NCI-H1417 treated with DMSO at 0.1 percent for 48 hours (cell line): ENCODE measurements at regions not wholly inside any gene's neighbourhood (a gene's known extent, or its start where the extent isn't known, plus 50 kb on each side); places are given as distances from the start of the nearest gene placed in this dataset.
"Not testable (repeated sequence)": the region's sequence is repeated elsewhere in the genome, so short reads cannot be mapped to it uniquely, and the experiment has no call there.

Experiments used
- DNase-seq: peaks from one replicate; lab custom pipeline; 2025; lab: John Stamatoyannopoulos, UW

- DNase-seq, result not testable (repeated sequence)
These were observed 102.5 kb upstream of the UGP2 start for GRCh38 chr2:63739180-63739579.

DNA sequence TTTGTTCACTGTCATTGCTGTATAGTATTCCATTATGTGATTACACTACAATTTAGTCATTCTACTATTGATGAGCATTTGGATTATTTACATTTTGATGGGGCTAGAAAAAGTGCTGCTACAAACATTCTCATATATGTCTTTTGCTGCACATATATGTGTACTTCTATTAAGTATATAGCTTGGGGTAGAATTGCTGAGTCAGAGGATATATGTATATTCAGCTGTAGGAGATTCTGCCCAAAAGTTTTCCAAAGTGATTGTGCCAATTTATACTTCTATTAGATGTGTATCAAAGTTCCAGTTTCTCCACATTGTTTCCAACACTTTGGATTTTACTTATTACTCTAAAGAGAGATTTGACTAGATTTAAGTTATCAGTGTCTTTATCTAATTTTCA lies 101.7 kb upstream of the UGP2 start:
- no peak for DNase-seq

GRCh38 chr2:63740943-63741342 lies 100.8 kb upstream of the UGP2 start:
- DNase-seq, result no peak

DNA sequence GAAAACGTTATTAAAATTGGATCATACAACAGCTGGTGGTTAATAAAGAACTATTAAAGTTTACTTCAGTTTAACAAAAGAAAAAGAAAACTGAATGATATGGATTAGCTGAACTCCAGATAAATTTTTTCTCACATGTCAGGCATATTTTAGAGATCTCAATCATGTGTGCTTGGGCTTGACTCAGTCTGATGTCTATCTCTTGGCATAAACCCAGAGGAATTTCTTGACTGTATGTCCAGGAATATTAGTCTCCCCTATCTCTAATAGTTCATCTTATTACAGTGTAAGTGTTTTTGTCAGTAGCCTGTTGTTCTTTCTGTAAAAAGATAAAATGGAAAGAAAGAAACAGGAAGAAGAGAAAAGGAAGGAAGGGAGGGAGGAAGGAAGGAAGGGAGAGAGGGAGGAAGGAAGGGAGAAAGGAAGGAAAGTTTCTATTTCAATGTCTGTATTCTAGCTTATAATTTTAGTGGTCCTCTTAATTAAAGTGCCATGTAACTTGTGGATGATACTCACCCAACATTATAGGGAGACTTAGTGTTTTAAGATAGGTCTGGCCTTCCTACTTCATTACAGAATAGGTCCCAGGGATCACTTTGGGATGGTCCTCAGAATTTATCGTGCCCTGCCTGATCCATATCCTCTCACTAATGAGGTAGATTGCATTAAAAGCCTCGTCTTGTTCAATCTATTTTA lies 99.7 kb upstream of the UGP2 start:
- DNase-seq, result no peak

DNA sequence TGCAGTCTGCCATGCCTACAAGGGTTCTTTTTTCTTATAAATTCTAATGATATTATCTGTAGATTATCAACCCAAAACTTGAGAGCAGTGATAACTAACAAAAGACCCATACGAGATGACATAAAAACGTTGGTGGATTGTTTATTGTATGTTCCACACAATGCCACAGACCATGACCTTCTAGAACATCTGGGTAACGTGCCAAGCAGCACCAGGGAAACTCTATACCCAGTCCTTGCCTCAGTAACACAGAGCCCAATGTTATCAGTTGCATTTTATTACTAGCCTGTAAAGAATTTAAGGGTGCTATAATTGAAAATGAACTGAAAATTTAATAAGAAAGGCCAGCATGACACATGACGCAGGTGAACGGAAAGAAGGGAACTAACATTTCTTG lies 99.1 kb upstream of the UGP2 start:
- DNase-seq, result no peak

DNA sequence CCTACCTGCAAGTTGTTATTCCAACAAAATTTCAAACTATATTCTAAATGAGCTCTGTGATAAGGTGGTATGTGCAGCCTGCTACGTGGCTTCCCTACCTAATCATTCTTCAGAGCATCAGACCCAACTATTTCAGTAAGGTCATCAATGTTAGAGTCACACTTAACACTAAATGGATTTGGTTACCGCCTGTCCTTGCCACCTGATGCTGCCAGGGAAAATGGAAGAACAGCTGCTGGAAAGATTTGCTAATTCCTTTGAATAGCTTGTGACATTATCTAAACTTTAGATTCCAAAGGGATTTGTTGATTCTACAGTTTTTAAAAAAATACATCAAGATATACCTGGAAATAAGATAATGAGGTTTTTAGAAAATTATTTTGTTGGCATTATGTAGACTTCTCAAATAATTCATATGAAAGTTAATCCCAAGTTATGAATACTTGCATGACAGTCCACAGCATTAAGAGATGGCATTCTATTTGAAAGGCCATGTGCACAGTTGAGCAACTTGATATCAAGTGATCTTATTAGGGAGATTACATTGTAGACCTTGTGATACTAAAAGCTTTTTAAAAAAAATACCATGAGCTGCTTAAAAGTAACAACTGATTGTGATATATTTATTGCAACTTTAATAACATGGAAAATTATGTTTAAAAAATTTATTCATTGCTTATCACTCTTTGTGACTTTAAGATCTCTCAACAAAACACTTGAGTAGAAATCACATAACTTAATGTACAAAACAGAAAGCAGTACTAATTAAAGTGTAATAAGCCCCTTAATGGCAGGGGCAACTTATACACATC lies 98.3 kb upstream of the UGP2 start:
- no peak for DNase-seq

DNA sequence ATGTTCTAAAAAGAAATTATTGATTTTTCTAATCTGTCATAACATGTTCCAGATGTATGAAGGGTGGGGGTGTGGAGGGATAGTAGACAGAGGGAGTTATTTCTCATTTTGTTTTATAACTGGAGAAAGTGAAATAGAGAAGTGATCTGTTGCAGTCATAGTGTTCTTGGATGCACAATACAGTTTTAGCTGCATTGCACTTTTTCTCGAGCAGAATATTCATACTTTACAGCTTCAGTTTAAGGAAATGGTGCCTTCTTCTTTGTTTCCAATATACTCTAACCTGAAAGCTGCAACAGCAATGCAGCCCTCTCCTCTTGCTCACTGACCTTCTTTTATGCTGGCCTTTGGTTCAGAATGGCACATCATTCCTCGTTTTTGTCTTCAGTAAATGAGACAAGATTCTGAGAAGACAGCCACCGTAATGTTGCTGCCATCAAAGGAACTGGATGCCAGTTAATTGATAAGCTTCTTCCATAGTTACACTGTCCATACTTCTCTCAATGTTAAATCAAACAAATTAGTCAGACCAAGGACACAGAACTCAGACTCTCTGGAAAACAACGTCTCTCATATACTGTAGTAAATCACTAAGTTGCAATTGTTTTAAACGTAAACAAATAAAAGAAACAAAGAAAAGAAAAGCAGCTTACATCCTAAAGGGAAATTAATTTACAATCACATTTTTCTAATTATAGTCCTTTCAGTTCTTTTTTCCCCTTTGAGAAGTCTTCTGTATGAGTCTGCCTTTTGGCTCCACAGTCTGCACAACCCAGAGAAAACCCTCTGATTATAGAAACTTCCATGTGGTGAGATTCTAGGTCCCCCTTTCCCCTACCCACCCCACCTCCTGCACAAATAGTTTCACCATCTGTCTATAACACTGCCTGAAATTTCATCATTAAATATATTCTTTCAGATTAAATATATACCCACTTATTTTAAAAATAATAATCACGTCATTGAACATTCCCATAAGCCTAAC lies 97.4 kb upstream of the UGP2 start:
- no peak for DNase-seq

- not testable (repeated sequence) for DNase-seq
These were observed 95.1 kb upstream of the UGP2 start for GRCh38 chr2:63746548-63746947.

DNA sequence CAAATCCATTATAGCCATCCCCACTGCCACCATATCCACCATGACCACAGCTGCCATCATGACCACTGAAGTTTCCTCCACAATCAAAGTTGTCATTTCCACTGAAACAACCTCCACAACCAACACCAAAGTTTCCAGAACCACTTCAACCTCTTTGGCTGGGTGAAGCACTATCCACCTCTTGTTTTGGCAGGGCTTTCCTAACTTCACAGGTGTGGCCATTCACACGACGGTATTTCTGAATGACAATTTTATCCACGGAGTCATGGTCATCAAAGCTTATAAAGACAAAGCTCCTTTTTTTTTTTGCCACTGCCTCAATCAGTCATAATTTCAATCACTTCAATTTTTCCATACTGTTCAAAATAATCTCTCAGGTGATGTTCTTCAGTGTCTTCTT lies 89.8 kb upstream of the UGP2 start:
- no peak for DNase-seq

- no peak for DNase-seq
These were observed 86.5 kb upstream of the UGP2 start for GRCh38 chr2:63755216-63755615.

DNA sequence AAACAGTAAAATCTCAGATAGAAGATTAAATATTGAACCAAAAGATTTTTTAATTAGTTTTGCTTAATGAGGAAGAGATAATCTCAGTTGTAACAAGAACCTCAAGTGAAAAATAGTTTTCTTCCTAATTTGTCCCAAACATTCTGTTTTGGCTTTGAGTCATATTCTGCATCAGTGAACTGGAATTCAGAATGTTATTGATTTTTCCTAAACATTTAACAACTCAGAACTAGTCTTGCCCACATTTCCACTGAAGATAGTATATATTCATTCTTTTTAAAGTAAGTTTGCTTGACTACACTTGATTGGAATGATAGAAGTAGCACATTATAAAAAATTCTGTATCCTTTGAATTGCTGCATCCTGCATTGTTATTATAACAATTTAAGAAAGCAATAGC lies 85.7 kb upstream of the UGP2 start:
- no peak for DNase-seq

DNA sequence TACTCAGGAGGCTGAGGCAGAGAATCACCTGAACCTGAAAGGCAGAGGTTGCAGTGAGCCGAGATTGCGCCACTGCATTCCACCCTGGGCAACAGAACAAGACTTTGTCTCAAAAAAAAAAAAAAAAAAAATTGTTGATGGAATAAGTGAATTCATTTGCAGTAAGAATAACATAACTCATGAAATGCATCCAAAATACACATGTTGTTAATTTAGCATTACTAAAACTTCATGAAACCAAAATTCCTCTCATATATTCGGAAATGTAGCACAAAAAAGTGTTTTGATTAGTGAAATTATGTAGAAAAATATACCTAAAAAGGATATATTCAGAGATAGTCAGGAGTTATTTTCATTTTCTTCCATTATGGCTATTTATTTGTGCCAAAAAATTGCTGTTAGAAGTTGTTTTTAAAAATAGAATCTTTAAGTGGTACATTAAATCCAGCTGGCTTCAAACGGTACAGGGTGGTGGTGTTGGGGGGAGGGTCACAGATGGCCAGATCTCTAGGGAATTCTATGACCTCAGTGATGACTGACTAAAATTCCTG lies 78.2 kb upstream of the UGP2 start:
- no peak for DNase-seq

DNA sequence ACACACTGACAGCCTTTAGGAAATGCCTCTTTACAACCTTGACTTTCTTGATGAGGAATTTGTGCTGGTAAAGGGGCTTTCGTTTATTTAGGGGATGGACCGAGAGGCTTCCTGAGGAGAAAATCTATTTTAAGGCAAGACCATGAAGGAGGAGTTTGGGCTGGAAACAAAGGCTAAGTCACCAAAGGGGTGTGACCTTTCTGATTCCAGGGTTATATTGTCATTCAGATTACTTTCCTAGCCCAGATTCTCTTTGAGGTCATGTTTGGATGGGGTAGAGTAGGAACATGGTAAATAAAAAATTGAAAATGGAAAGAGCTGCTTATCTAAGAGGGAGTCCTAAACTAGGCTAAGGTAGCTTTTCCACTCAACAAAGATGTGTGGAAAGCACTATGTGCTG lies 77.1 kb upstream of the UGP2 start:
- DNase-seq, result no peak

- DNase-seq, result no peak
These were observed 76.6 kb upstream of the UGP2 start for GRCh38 chr2:63765117-63765516.

- DNase-seq, result no peak
These were observed 74.4 kb upstream of the UGP2 start for GRCh38 chr2:63767307-63767706.

GRCh38 chr2:63768051-63768450 lies 73.6 kb upstream of the UGP2 start:
- no peak for DNase-seq

- DNase-seq, result no peak
These were observed 71.8 kb upstream of the UGP2 start for GRCh38 chr2:63769915-63770314.

DNA sequence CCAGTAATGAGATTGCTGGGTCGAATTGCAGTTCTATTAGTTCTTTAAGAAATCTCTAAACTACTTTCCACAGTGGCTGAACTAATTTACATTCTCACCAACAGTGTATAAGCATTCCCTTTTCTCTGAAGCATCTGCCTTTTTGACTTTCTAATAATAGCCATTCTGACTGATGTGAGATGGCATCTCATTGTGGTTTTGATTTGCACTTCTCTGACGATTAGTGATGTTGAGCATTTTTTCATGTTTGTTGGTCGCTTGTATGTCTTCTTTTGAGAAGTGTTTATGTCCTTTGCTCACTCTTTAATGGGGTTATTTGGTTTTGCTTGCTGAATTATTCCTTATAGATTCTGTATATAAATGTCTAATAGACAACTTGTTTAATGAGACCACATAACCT lies 69.6 kb upstream of the UGP2 start:
- DNase-seq, result no peak

GRCh38 chr2:63775191-63775590 lies 66.5 kb upstream of the UGP2 start:
- DNase-seq, result no peak

DNA sequence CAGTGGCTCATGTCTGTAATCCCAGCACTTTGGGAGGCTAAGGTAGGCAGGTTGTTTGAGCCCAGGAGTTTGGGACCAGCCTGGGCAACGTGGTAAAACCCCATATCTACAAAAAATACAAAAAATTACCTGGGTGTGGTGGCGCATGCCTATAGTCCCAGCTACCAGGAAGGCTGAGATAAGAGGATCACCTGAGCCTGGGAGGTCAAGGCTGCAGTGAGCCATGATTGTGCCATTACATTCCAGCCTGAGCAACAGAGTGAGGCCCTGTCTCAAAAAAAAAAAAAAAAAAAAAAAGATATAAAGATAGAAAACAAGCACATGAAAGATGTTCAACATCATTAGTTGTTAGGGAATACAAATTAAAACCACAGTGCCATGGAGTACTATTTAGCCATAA lies 65.3 kb upstream of the UGP2 start:
- no peak for DNase-seq

DNA sequence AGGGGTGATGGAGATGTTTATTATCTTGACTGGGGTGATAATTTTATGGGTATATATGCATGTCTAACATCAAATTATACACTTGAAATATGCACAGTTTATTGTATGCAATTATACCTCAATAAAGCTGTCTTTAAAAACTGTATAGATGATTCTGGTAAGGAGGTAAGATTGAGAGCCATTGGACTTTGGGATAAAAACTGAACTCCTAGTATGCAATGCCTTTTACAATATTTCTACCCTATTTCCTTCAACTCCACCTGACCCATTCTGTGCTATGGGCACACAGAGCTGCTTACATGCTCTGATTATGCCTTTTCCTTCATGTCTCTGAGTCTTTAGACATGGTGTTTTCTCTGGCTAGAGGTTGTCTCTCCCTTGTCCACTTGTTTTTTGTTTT lies 63.9 kb upstream of the UGP2 start:
- no peak for DNase-seq

DNA sequence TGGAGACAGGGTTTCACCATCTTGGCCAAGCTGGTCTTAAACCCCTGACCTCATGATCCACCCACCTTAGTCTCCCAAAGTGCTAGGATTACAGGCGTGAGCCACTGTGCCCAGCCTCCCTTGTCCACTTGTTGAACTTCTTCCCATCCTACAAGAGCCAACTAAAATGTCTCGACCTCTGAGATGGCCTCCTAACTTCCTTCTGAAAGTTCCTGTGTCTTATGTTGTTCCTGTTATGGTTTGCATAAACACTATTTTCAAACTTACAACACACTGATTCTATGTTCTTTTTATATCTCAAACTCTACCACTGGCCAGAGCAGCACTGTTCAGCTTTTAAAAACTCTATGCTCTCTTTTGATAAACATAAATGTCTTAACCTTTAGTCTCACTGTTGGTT lies 63.3 kb upstream of the UGP2 start:
- no peak for DNase-seq
